GM21717 (cell line): ENCODE measurements at regions not wholly inside any gene's neighbourhood (a gene's known extent, or its start where the extent isn't known, plus 50 kb on each side); places are given as distances from the start of the nearest gene placed in this dataset.
"Not testable (repeated sequence)": the region's sequence is repeated elsewhere in the genome, so short reads cannot be mapped to it uniquely, and the experiment has no call there.

Experiments
- ATAC-seq: cut with Tn5 transposase; IDR thresholded peaks from one replicate; pipeline ENCODE4 v1.9.1; 2021; ENCODE audit warnings: mild to moderate bottlenecking, moderate library complexity; ENCODE audit not compliant: unreplicated experiment

DNA sequence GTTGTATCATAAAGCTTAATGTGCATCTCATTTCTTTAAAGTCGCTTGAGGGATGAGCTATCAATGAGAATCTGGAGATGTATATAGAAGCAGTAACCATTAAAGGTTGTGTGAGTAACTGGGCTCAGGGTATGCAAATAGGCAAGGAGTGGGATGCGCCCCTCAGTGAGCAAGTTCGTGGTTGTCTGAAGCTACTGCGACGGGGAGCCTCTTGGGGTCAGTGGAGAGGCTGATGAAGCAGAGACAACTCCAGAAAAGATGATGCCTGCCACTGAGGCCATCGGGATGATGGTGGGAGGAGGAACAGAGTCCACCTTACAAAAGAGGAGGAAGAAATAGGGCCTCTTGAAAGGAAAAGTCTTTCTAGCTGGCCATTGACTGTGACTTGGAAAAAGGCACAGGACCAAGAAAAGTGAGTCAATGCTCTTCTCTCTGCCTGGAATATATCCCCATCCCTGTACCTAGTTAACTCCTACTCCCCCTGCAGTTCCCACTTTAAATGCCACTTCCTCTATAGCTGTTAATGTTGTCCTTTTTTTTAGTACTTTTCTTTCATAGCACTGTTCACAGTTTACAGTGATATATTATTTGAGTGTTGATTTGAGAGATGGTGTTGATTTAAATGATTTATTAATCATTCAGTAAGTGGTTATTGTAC is 51.4 kb upstream of the LSM6 start:
- peak; percentile 93 for ATAC-seq

DNA sequence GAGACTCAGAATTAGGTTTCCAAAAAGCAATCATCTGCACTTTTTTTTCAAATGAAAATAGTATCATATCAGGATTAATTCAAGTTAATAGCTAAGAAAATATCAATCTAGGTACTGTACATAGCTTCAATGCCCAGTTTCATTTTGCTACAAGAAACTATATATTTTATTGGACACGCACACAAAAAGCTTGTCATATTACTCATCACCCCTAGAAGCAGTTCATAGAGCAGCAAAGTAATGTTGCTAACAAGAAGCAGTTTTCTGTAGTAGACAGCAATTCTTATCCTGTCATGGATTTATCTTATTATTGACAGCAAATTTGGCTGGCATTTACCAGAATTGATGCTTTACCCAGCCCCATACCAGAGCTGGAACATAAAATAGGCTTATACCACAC is 52.3 kb upstream of the LSM6 start:
- ATAC-seq = no peak

DNA sequence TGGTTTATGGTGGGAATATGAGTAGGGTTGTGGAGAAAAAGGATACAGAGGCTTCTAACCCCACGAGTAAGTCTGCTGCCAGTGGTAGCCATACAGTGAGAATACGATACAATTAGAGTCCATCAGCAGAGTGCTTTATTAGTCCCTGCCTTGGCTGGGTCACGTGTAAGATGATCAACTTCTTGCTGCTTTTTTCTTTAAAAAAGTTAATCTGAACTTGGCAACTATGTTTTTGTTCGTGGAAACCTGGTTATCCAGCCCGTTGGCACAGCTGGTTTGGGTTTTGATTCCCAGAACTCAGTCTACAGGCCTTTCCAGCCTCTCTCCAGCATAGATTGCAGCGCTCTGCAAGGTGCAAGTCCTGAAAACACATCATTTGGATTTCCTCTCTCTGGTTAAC is 53.1 kb upstream of the LSM6 start:
- no peak for ATAC-seq

DNA sequence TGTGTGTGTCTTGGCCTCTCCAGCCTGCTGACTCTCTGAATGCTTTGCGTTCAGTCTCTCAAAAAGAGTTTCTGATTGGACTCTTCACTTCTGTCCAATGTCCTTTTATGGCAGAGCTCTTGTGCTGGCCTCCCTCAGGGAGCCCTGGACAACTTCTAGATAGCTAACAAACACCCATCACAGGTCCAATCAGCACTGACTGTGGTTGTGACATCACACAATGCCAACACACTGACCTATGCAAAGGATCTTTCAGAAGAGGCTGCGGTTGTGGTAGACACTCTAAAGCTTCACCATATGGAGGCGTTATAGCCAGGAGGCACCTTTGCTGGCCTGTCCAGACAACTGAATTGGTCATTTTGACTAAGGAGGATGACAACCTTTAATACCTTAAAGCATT is 53.8 kb upstream of the LSM6 start:
- no peak for ATAC-seq

DNA sequence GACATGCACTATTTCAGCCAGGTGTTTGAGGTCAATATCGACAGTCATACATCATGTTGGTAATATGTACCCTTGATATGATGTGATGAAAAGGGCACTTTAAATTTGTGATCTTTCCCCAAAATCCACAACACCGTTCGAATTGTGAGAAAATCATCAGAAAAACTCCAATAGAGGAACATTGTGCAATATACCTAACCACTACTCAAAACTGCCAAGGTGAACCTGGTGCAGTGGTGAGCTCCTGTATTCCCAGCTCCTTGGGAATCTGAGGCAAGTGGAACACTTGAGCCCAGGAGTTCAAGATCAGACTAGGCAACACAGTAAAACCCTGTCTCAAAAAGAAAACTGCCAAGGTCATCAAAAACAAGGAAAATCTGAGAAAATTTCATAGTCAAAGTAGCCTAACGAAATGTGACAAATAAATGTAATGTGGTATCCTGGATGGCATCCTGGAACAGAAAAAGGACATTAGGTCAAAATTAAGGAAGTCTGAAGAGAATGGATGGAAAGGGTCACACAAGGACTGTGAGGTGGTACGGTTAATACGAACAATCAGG is 55.6 kb upstream of the LSM6 start:
- ATAC-seq = no peak

DNA sequence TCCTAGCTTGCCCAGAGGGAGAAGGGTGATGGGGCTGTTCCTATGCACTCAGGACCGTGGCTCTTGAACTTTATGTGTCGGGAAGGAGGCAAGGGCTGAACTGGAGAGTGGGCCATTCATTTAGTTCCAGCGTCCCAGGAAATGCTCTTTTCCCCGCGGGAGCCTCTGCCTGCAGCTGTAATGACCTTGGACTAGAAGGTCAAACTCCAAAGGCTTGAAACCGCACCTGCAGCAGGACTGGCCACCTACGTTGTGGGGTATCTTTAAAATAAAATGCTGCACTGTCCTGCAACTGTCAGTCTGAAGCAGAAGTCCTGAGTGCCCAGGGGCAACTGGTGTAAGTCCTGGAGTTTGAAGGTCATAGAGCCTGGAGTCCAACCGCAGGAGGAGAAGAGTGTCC is 61.5 kb upstream of the LSM6 start:
- no peak for ATAC-seq

DNA sequence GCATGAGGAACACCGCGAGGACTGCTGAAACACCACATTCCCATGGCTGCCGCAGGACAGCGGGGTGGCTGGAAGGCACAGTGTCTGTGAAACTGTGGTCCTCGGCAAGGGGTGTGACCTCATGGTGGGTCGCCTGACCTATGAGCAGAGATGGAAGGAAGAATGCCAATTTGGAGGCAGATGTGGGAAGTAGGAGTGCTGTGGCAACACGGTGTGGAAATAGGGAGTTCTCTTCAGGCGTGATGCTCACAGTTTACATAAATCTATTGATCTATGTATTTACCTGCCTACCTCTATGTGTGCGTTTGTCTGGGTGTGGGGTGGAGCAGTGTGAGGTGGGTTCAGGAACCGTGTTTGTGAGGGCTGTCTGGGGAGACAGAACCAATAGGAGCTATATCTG is 62.3 kb upstream of the LSM6 start:
- no peak for ATAC-seq

DNA sequence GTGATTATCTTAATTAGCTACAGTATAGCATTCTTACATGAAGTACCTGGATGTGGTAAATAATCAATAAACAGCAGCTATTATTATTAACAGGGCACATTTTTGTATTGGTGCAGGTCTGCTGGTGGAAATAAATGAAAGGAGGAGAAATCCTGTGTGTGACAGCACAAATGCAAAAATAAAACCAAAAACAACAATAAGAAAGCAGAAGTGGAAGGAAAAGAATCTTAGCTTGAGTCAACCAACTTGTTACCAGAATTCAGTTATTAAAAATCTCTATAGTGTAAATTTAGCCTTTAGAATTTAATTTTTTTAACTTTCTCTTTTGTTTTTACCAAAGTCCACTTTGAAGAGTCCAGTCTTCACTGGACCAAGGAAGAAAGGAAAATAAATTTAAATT is 63.1 kb upstream of the LSM6 start:
- ATAC-seq = no peak

DNA sequence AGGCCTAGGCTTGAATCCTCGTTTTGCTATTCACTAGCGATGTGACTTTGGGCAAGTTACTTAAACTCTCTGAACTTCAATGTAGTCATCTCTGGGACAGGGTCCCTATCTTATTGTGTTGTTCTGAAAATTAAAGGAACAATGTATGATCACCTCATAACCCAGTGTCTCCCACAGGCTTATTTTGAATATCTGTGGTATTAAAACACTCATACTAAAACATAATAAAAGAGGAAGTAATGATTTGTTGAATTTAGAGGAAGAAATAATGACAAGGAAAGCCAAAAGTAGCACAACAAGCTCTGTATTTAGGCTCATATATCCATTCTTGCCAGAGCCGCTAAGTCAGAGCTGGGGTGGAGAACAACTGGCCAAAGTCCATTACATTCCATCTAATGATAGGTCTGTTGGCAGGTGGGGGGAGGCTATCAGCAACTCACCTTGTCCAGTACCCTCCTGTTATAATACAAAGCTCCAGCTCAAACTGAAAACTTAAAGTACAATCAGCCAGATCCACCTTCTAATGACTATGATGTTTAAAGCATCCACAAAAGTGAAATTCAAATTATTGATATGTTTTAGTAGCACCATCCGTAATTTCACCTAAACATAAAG is 64.5 kb upstream of the LSM6 start:
- ATAC-seq = peak; percentile 64

DNA sequence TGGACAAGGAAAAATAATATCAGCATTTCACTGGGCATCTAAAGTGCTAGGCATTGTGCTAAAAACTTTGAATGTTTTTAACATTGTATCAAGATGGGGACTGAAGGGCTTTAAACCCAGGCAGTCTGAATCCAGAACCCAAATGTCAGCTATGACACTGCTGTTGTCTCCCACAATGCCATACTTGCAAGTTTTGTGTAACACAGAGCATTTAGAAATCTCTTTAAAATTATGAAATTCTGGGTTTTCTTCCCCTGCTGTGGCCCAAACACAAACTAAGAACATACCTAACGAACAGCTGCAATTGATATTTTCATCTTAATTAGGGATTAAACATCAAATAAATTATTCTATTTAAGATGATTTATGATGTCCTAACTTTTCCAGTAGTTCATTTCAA is 66.8 kb upstream of the LSM6 start:
- no peak for ATAC-seq

DNA sequence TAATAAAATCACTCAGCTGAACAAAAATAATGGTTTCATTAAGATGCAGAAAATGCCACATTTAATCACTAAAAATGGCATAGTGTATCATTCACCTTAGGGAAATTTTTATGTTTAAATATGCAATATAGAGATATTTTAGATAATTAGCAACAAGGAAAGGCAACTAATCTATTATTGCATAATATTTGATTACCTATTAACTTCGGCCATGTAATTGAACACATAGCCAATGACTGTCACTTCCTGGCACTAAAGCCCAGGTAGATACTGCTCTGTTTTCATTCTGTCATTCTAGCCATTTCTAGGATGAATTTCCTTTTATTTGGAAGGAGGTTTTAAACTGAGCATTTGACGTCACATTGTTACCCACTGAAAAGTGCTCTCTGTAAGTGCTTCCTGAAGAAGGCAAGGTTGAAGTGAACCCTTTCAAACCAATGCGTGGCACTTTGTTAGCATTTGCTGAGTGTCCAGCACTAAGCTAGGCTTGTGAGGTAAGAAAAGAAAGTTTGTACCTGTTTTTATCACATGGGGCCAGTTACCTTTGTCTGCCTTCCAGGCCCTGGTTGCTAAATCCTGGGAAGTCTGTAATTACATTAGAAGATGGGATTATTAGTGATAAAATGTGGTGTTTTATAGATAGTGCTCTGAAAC is 67.8 kb upstream of the LSM6 start:
- ATAC-seq = no peak

DNA sequence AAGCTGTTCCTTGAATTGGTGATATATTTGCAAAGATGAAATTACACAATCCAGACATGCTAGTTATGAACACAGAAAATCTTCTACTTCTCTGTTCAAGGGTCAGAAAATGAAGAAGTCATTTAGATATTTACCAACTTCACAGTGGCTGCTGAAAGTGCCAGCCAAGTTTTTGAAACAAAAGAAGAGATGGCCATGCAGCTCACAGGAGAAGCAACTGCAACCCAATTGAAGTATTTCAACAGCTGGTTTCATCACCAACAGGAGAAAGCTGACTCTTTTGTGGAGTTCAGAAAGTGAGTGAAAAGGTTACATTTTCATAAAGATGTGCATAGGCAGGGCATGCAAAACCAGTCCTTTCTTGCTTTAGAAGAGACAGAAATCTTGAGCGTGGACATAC is 70.1 kb upstream of the LSM6 start:
- peak; percentile 80 for ATAC-seq

DNA sequence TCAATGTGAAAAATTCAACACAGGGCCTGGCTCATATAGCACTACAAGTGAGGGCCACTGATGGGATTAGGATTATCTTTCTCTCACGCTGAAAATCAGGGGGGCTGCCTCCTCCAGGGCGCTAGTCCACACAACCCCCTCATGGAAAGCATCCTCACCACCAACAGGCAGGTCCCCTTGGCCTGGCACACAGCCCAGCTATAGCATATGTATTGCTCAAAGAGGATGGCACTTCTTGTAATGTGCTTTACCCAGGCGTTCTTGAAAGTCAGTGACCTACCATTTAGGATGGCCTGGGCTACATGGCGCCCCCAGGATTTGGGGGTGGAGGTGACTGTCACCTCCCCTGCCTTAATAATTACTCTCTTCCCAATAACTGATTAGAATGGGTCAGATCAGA is 71.0 kb upstream of the LSM6 start:
- ATAC-seq = no peak

DNA sequence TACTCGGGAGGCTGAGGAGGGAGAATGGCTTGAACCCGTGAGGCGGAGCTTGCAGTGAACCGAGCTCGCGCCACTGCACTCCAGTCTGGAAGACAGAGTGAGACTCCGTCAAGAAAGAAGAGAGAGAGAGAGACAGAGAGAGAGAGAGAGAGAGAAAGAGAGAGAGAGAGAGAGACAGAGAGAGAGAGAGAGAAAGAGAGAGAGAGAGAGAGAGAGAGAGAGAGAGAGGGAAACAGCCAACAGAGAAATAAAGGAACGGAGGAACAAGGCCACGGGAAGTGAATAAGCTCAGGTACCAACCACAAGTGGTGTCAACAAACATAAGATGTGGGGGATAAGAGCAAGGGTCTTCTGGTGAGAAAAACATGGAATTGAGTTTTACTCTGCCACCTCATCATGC is 71.5 kb upstream of the LSM6 start:
- not testable (repeated sequence) for ATAC-seq

DNA sequence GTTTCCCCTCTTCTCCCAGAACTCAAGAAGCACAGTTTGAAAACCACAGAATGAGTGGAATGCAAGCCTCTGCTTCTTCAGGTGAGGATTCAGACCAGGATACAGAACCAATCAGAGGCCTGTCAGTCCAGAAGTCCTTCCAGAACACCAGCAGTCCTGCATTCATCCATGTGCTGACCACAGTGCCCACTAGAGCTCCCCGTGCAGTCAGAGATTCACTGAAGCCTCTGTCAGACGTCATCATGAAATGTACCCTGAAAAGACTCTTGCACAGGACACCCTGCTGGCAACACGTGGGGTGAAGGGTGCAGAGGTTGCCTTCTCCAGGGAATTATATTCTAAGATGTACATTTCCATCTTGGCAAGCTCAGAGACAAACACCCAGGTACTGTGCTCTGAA is 75.9 kb upstream of the LSM6 start:
- no peak for ATAC-seq

DNA sequence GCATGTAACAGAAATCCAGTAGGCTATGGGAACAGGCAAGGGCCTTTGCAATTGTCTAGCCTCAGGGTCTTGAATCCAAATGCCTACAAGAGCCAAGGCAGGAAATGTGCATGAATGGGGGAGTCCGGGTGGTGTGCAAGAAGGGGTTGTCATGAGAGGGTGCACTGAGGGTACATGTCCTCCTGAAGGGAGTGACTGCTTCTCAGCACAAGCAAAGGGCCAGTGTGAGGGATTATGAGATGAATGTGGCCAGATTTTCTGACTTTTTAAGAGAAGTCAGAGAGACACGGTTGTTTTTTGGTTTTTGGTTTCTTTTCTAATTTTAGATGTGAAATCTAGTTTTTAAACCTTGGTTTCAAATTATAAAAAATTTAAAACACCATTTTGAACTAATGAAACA is 76.5 kb upstream of the LSM6 start:
- ATAC-seq = peak; percentile 70

DNA sequence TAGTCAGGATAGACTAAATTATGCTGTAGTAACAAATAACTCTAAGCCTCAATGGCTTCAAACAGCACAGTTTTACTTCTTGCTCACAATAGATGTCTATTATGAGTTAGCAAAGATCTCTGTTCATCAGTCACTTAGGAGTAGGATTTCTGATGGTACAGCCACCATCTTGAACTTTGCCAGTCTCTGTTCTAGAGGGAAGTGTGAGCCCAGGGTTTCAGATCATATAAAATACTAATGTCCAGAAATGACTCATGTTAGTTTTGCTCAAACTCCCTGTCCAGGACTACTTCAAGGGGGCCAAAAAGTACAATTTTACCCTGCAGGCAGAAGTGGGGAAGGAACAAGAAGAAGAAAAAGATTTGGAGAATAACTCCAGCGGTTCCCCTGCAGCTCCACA is 77.1 kb upstream of the LSM6 start:
- peak; percentile 79 for ATAC-seq

DNA sequence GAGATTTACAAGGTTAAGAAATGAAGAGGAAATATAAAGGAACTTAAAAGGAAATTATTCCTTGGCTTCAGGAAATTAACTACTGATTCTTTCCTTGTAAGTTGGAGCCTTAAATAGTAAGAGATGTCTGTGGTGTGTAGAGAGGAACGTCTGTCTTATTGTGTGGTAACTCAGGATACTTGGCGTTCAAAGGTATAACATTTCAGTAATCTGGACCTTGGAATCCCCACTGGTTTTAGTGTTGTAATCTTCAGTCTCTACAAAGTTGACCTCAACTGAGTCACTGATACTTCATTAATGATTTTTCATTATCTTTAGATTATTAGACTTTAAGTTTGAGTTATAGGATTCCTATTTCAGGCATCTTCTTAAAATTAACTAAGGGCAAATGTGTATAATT is 79.1 kb upstream of the LSM6 start:
- no peak for ATAC-seq

DNA sequence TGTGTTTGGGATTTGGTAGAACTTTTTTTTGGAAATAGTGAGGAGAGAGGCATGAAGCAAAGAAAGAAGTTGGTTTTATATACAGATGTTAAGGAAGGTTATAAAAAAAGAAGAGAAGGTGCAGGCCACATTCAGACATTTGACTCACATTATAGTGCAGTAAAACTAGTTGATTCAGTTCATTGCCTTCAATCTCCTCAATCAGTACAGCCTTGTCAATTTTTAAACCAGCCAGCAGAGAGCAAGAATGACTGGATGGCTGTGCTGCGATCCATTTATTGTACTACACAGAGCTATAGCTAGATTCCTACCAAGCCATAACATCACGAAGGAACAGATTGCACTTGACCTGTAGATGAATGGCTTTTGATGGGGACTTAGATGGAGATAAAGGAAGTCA is 79.7 kb upstream of the LSM6 start:
- no peak for ATAC-seq

DNA sequence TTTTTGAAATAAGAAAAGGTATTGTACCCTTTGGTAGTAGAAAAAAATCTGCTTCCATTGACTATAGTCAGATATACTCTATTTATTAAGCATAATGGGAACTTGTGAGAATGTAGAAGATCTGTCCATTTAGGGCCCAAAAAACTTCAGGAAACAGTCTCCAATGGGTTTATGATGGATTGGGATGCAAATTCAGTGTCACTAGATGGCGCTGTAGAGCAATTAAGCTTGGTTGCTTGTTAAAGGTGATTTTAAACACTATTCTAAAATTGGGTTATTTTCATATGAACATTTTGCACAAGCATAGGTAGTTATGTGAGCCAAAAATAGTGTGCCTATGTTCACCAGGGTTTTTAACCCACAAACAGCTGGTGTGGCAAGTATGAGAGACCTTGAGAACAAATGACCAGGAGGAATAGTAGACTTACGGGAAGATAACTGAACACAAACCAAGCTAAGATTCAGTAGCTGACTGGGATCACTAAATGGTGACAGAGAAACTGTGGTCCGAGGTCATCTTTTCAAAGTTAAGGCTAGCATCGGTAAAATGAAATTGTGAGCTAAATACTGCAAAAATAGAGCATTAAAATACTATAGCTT is 80.3 kb upstream of the LSM6 start:
- ATAC-seq = no peak

DNA sequence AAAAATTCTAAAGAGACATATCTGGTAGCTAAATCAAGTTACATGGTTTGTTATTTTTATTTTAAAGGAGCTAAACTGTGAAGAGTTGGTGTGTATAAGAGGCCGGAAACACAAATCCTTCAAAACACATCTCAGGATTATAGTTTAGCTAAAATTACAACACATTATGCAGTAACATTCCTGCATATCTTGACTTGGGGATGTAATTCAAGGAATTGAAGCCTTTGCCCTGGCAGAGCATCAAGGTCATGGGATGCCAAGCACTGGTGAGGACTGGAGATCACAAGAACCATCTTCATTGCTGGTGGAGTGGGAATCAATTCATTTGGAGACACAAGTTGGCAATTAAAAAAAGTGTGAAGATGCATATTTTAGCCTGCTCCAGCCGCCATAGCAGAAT is 86.8 kb upstream of the LSM6 start:
- no peak for ATAC-seq

DNA sequence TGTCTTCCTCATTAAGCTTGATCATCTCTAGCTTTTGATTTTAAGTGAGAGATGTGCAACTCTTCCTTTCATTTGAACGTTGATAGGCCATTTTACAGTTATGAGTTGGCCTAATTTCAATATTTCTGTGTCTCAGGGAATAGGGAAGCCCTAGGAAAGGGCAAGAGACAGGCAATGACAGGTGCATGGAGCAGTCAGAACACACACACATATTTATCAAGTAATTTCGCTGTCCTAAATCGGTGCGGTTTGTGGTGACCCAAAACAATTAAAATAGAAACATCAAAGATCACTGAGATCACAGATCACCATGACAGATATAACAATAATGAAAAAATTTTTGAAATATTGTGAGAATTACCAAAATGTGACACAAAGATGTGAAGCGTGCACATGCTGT is 87.7 kb upstream of the LSM6 start:
- no peak for ATAC-seq
